GM21526 (cell line): ENCODE measurements at regions not wholly inside any gene's neighbourhood (a gene's known extent, or its start where the extent isn't known, plus 50 kb on each side); places are given as distances from the start of the nearest gene placed in this dataset.
"Not testable (repeated sequence)": the region's sequence is repeated elsewhere in the genome, so short reads cannot be mapped to it uniquely, and the experiment has no call there.

Experiments
- ATAC-seq: cut with Tn5 transposase; IDR thresholded peaks from one replicate; pipeline ENCODE4 v1.9.1; 2021; ENCODE audit warnings: moderate library complexity; ENCODE audit not compliant: unreplicated experiment, low FRiP score

- no peak for ATAC-seq
These were observed 181.0 kb upstream of the CDH2 start for GRCh38 chr18:28357766-28358401.

- no peak for ATAC-seq
These were observed 173.9 kb upstream of the CDH2 start for GRCh38 chr18:28350821-28351220.

GRCh38 chr18:28342231-28342630 lies 165.3 kb upstream of the CDH2 start:
- ATAC-seq, result no peak

GRCh38 chr18:28338316-28338715 lies 161.4 kb upstream of the CDH2 start:
- no peak for ATAC-seq

- no peak for ATAC-seq
These were observed 157.6 kb upstream of the CDH2 start for GRCh38 chr18:28334516-28334915.

GRCh38 chr18:28332071-28332470 lies 155.1 kb upstream of the CDH2 start:
- ATAC-seq, result no peak

- ATAC-seq, result no peak
These were observed 154.6 kb upstream of the CDH2 start for GRCh38 chr18:28331551-28331950.

GRCh38 chr18:28313602-28314001 lies 136.7 kb upstream of the CDH2 start:
- no peak for ATAC-seq

GRCh38 chr18:28288784-28289183 lies 111.9 kb upstream of the CDH2 start:
- no peak for ATAC-seq

GRCh38 chr18:28287146-28287545 lies 110.2 kb upstream of the CDH2 start:
- ATAC-seq, result no peak

GRCh38 chr18:28284132-28284531 lies 107.2 kb upstream of the CDH2 start:
- ATAC-seq, result no peak

- no peak for ATAC-seq
These were observed 104.5 kb upstream of the CDH2 start for GRCh38 chr18:28281400-28281799.

- ATAC-seq, result no peak
These were observed 92.8 kb upstream of the CDH2 start for GRCh38 chr18:28269750-28270149.

- no peak for ATAC-seq
These were observed 91.1 kb upstream of the CDH2 start for GRCh38 chr18:28267878-28268625.

- no peak for ATAC-seq
These were observed 90.3 kb upstream of the CDH2 start for GRCh38 chr18:28267276-28267675.

GRCh38 chr18:28256166-28256565 lies 79.2 kb upstream of the CDH2 start:
- no peak for ATAC-seq

- no peak for ATAC-seq
These were observed 71.7 kb upstream of the CDH2 start for GRCh38 chr18:28248653-28249052.

- not testable (repeated sequence) for ATAC-seq
These were observed 63.7 kb upstream of the CDH2 start for GRCh38 chr18:28240626-28241025.

GRCh38 chr18:28236487-28236886 lies 59.6 kb upstream of the CDH2 start:
- no peak for ATAC-seq
